GM12875 (cell line): ENCODE measurements at regions not wholly inside any gene's neighbourhood (a gene's known extent, or its start where the extent isn't known, plus 50 kb on each side); places are given as distances from the start of the nearest gene placed in this dataset.

ENCODE experiments used
- H3K4me3 ChIP-seq: one replicate; pipeline ENCODE4 v1.5.1; 2011; ENCODE audit warnings: low read depth, low read length, control low read depth
- TF ChIP-seq, protein P1 (sequence below): IDR thresholded peaks from 2 replicates; pipeline ENCODE4 v1.5.1; 2011; ENCODE audit warnings: low read depth, mild to moderate bottlenecking, control low read depth, inconsistent platforms, low read length, moderate library complexity, borderline replicate concordance; ENCODE audit not compliant: insufficient read depth

DNA sequence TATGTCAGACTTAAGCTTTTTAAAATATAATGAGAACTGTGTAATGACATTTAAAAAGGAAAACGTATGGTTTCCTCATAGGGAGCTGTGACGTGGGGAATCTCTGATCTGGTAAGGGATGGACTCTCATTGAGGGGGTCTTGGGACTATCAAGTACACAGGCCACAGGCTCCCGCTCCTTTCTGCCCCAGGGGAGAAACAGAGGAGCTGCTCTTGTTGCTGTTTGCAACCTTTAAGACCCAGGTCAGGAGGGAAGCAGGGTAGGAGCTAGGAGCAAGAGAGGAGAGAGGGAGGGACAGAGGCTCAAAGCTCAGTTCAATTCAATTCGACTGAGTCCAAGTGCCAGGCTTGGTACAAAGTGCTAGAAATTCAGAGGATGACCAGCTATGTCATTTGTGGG is 185.1 kb upstream of the CSF3R start:
- no peak overlapping the region for H3K4me3 ChIP-seq
- TF ChIP-seq, protein P1, sequence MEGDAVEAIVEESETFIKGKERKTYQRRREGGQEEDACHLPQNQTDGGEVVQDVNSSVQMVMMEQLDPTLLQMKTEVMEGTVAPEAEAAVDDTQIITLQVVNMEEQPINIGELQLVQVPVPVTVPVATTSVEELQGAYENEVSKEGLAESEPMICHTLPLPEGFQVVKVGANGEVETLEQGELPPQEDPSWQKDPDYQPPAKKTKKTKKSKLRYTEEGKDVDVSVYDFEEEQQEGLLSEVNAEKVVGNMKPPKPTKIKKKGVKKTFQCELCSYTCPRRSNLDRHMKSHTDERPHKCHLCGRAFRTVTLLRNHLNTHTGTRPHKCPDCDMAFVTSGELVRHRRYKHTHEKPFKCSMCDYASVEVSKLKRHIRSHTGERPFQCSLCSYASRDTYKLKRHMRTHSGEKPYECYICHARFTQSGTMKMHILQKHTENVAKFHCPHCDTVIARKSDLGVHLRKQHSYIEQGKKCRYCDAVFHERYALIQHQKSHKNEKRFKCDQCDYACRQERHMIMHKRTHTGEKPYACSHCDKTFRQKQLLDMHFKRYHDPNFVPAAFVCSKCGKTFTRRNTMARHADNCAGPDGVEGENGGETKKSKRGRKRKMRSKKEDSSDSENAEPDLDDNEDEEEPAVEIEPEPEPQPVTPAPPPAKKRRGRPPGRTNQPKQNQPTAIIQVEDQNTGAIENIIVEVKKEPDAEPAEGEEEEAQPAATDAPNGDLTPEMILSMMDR = no peak

DNA sequence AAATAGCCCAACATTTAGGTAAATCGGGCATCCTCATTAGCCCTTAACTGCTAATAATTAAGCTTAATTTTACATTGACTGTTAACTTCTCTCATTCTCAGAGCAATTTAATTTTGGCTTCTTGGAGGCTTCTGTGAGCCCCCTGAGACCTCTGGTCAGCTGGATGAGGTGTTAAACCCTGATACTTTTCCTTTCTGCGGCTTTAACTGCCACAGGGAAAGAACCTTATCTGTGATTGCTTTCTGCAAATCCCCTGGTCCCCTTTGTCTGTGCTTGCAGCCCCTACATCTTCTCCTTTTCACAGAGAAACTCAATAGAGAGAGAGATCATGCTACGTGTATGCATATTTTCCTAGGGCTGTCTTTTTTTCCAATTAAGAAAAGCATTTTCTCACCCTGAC is 184.5 kb upstream of the CSF3R start:
- TF ChIP-seq, protein P1 = no peak
- H3K4me3 ChIP-seq = no peak overlapping the region

DNA sequence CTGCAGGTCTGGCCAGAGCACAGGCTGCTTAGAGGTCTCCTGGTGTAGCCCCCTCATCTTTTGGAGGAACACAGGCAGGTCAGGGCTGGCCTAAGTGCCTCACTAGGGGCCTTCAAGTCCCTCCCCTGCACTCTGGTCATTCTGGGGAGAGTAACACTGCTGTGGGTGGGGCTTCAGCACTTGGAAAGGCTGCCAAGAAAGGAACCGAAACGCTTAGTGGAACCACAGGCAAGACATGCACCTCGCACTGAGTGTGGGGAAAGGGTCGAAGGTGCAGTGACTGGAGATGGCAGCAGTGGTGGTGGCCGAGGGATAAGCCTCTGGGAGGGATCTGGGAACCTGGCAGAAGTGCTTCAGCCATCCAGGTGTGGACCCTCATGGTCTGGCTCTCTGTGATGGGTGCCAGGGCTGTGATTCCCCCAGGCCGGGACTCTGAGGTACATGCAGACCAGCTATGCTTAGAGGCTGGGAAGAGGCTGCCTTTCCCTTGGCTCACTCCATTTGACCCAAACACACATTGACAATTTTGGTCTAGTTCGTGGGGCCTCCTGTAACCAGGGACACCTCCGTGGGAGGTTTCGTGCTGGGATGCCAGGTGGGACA is 182.9 kb upstream of the CSF3R start:
- TF ChIP-seq, protein P1 = no peak
- H3K4me3 ChIP-seq = no peak overlapping the region

DNA sequence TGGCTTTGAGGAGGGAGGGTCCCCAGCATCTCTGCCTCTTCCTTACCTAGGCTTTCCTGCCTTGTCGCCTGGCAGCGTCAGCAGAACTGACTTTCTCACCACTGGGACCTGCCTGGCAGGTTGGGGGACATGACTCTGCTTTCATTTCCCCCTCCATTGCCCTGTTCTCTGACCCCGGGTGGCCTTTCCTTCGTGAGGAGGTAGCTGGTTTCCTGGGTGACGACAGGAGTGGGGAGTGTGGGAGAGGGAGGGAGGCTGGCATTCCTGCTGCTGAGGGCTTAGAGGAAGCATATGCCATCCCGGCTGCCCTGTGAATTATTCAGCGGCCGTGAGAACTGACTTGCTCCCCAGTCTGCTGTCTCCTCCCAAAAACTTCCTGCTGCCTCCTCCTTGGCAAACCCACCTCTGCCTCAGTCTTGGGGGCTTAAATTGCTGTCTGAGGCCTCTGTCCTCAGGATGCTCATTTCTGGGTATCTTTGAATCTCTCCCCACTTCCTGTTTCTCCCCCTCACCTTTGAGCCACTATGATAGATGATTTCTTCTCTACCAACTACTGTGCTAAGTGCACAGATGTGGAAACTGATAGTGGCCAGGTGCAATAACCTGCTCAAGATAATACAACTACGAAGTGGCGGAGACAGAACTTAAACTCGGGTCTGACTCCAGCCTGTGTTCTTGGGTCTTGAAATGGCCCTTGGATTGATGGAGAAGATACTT is 182.0 kb upstream of the CSF3R start:
- TF ChIP-seq, protein P1 = no peak
- H3K4me3 ChIP-seq = no peak overlapping the region

DNA sequence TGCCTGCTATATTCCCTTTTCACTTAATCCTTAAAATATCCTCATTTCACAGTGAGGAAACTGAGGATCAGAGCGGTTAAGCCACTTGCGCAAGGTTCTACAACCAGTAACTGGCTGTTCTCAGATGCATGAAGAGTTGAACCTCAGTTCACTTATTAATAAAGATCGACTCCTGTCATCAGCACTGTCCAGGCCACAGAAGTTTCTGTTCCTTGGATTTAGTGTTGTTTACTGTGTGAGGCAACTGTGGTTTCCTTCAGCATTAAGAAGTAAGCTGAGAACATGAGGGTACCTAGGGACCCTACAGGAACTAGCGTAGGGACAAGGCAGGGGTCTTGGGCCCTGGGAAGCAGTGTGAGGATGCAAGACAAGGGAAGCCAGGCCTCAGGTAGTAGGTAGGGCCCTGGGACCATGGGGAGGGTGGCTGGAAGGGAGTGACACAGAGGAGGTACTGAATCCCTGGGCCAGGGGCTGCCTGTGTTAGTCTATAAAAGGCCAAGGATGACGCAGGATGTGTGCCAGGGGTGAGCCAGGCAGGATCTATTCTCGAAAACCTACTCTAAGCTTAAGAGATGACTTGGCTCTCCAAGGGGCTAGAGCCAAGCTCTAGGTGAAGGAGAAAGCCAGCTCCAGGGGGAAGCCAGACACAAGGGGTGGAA is 181.2 kb upstream of the CSF3R start:
- TF ChIP-seq, protein P1 = no peak
- H3K4me3 ChIP-seq = no peak overlapping the region

DNA sequence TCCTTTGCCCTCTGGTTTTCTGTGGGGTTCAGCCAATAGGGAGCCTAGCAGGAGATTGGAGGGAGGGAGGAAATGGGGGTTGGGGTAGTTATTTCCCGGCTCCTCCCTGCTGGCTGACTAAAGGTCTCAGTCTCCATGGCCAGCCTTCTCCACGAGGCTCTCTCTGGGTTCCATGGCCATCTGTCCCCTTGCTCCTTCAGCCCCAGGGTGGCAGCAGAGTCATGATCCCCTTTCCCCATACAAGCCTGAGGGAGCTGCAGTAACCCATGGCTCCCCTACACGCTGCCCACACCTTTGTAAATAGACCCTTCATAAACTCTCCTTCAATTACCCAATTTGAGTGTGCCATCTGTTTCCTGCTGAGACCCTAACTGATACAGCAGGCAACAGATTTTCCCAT is 176.1 kb upstream of the CSF3R start:
- H3K4me3 ChIP-seq = no peak overlapping the region
- TF ChIP-seq, protein P1 = no peak
